ENCODE measurements at regions not wholly inside any gene's neighbourhood (a gene's known extent, or its start where the extent isn't known, plus 50 kb on each side); places are given as distances from the start of the nearest gene placed in this dataset.

GRCh38 chr5:84437673-84438315 is 53.1 kb upstream of the EDIL3 start:
- SMC1A ChIA-PET (ENCODE audit: uncharacterized antibody, unreplicated experiment) = no interaction called here
- no peaks in the 10 kb centered on the region for H3K4me1 ChIP-seq (ENCODE audit: control insufficient read depth, insufficient read depth, low read length)
- no peak overlapping the region for H3K9ac ChIP-seq (ENCODE audit: control insufficient read depth, insufficient read depth, low read length)
- no peak for TF ChIP-seq RELB (IDR thresholded peaks at IDR 0.05; ENCODE audit: low read depth)
- TF ChIP-seq ESRRA (IDR thresholded peaks at IDR 0.05; ENCODE audit: low read length) = no peak
- no peak for TF ChIP-seq NBN (IDR thresholded peaks at IDR 0.05)
- no peak for TF ChIP-seq ZBTB11 (CRISPR knock-in tag; IDR thresholded peaks at IDR 0.05)
- TF ChIP-seq PML (IDR thresholded peaks at IDR 0.05; ENCODE audit: low read length) = no peak
- TF ChIP-seq RELA (IDR thresholded peaks at IDR 0.05; ENCODE audit: borderline replicate concordance, partially characterized antibody) = no peak
- no peak for TF ChIP-seq ETV6 (conservative IDR thresholded peaks at IDR 0.05 in 1 of 2, IDR thresholded peaks at IDR 0.05 in 1 of 2; ENCODE audit: borderline replicate concordance in 1 of 2, low read depth in 1 of 2)
- no peak for TF ChIP-seq SREBF2 (IDR thresholded peaks at IDR 0.05; ENCODE audit: low read length)
- TF ChIP-seq FOS (IDR thresholded peaks at IDR 0.05; ENCODE audit: borderline replicate concordance, extremely low read depth, insufficient read length) = no peak
- TF ChIP-seq CBX5 (IDR thresholded peaks at IDR 0.05; ENCODE audit: low read depth) = no peak
- no peak for TF ChIP-seq POU2F2 (IDR thresholded peaks at IDR 0.05; ENCODE audit: borderline replicate concordance, low read depth, low read length)
- no peak for TF ChIP-seq SPI1 (IDR thresholded peaks at IDR 0.05; ENCODE audit: borderline replicate concordance, insufficient read depth, low read depth, low read length)
- TF ChIP-seq NR2C2 (IDR thresholded peaks at IDR 0.05; ENCODE audit: borderline replicate concordance, control insufficient read depth, insufficient read length, low read depth) = no peak
- no peak for TF ChIP-seq SIN3A (IDR thresholded peaks at IDR 0.05; ENCODE audit: low read depth, low read length)
- TF ChIP-seq CHD2 (IDR thresholded peaks at IDR 0.05; ENCODE audit: borderline replicate concordance, low read depth, low read length) = no peak
- no peak for TF ChIP-seq TCF7 (IDR thresholded peaks at IDR 0.05; ENCODE audit: borderline replicate concordance)
- TF ChIP-seq SIX5 (IDR thresholded peaks at IDR 0.05; ENCODE audit: low read depth, low read length, severe bottlenecking) = no peak
- TF ChIP-seq DPF2 (IDR thresholded peaks at IDR 0.05) = no peak
- intact Hi-C loops (cut with micrococcal nuclease; ENCODE audit: unreplicated experiment) (no loop called here), in situ Hi-C loops (cut with MboI) (no loop called here)
- no peak overlapping the region for H3K4me3 ChIP-seq
- FAIRE-seq (no peak), DNase-seq (ENCODE audit: low read depth, low spot score) (no peak), ATAC-seq (peak; percentile 38; the same call in 1 of the 3 replicates)
- POLR2A ChIA-PET = no interaction called here
- no peak overlapping the region for H2AFZ ChIP-seq (ENCODE audit: control insufficient read depth, low read depth, low read length)
- CTCF ChIA-PET = interaction anchor here (0.7 kb wide), 2 partner anchors 162 to 714 kb away, joined by 3 read pairs; no protein-coding TSS in a partner anchor
- no peaks in the 10 kb centered on the region for H3K27me3 ChIP-seq (replicated peaks in 1 of 2; ENCODE audit: control insufficient read depth in 2 of 2, insufficient read depth in 2 of 2, low read length in 1 of 2)
- no TSS peak for BruUV-seq (replicated peaks)
- RAD21 ChIA-PET (ENCODE audit: unreplicated experiment) = no interaction called here
- no peaks in the 10 kb centered on the region for H3K79me2 ChIP-seq (ENCODE audit: control insufficient read depth, insufficient read depth, low read length)
- H3K36me3 ChIP-seq (ENCODE audit: control insufficient read depth in 2 of 2, insufficient read depth in 2 of 2, low read length in 1 of 2) = no peaks in the 10 kb centered on the region
- no peak overlapping the region for H3K4me2 ChIP-seq (ENCODE audit: control insufficient read depth, insufficient read depth)
- no peaks in the 10 kb centered on the region for H4K20me1 ChIP-seq (ENCODE audit: control insufficient read depth, insufficient read depth)
- H3K27ac ChIP-seq (ENCODE audit: control insufficient read depth, insufficient read depth) = no peak overlapping the region
- 17% methylated on average over 2 of the region's 2 CpGs for WGBS (ENCODE audit: insufficient coverage, insufficient replicate concordance, low lambda C conversion rate, missing lambda C conversion rate)
- H3K9me3 ChIP-seq (replicated peaks; ENCODE audit: control insufficient read depth, insufficient read depth, low read length) = no peaks in the 10 kb centered on the region
